ENCODE measurements at regions not wholly inside any gene's neighbourhood (a gene's known extent, or its start where the extent isn't known, plus 50 kb on each side); places are given as distances from the start of the nearest gene placed in this dataset.

- H3K9me3 Mint-ChIP-seq (ENCODE audit: insufficient read depth): no peaks in the 10 kb centered on the region
- peaks cover 13% of the 10 kb centered on the region for H3K27me3 Mint-ChIP-seq
- no peak overlapping the region for H3K27ac ChIP-seq (ENCODE audit: low read length in 2 of 2)
- no peak overlapping the region for H3K4me3 ChIP-seq (ENCODE audit: control extremely low read depth in 1 of 5, extremely low read depth in 1 of 5, insufficient read depth in 1 of 5, low read depth in 2 of 5, low read length in 4 of 5)
- DNase-seq (no peak), ATAC-seq (ENCODE audit: low read depth) (no peak)
- CTCF ChIA-PET: no interaction called here
- no peak overlapping the region for H2AFZ ChIP-seq (ENCODE audit: insufficient read depth, low read depth, low read length, poor library complexity, severe bottlenecking)
- no peaks in the 10 kb centered on the region for H4K20me1 ChIP-seq (ENCODE audit: control insufficient read depth, insufficient read depth, low read length, poor library complexity, severe bottlenecking)
- intact Hi-C loops (cut with micrococcal nuclease): no loop called here
- H3K9ac ChIP-seq (ENCODE audit: low read length): no peak overlapping the region
- no peak overlapping the region for H3K4me3 Mint-ChIP-seq
- 100% methylated on average over 1 of the region's 3 CpGs for WGBS (ENCODE audit: insufficient coverage)
- TF ChIP-seq EZH2 (IDR thresholded peaks at IDR 0.05; ENCODE audit: borderline replicate concordance, insufficient read depth, low read depth, low read length, poor library complexity, severe bottlenecking) (no peak), CTCF (IDR thresholded peaks at IDR 0.05) (no peak)
- no peaks in the 10 kb centered on the region for H3K9me3 ChIP-seq (ENCODE audit: control extremely low read depth in 1 of 3, control insufficient read depth in 2 of 3, insufficient read depth in 1 of 3, low read length in 2 of 3)
- peaks cover 0 to 3% (median 0%) of the 10 kb centered on the region in 4 experiments for H3K27me3 ChIP-seq (replicated peaks in 1 of 4; ENCODE audit: control extremely low read depth in 1 of 4, control insufficient read depth in 3 of 4, insufficient read depth in 4 of 4, low read length in 3 of 4)
- H3K79me2 ChIP-seq (ENCODE audit: control insufficient read depth, insufficient read depth, low read length): no peaks in the 10 kb centered on the region
- no peaks in the 10 kb centered on the region for H3K36me3 ChIP-seq (replicated peaks in 1 of 2; ENCODE audit: control extremely low read depth in 1 of 2, control insufficient read depth in 1 of 2, extremely low read depth in 1 of 2, insufficient read depth in 2 of 2, low read length in 1 of 2)
- POLR2A ChIA-PET: no interaction called here
- no peak overlapping the region for H3K4me2 ChIP-seq (replicated peaks; ENCODE audit: low read depth, low read length, poor library complexity, severe bottlenecking)
- no peaks in the 10 kb centered on the region for H3K4me1 Mint-ChIP-seq
- H3K4me1 ChIP-seq (ENCODE audit: control insufficient read depth in 2 of 2, insufficient read depth in 2 of 2, low read length in 2 of 2): no peaks in the 10 kb centered on the region
- no peak overlapping the region for H3K27ac Mint-ChIP-seq
Measured at GRCh38 chr4:10312568-10312967, 144.7 kb downstream of the ZNF518B start.

- Histone ChIP-seq H3K9me3 (ENCODE audit: control extremely low read depth in 1 of 3, control insufficient read depth in 2 of 3, insufficient read depth in 1 of 3, low read length in 2 of 3) (no peaks in the 10 kb centered on the region), H3K4me3 (ENCODE audit: control extremely low read depth in 1 of 5, extremely low read depth in 1 of 5, insufficient read depth in 1 of 5, low read depth in 2 of 5, low read length in 4 of 5) (no peak overlapping the region), H3K27ac (ENCODE audit: low read length in 2 of 2) (no peak overlapping the region), H3K4me1 (ENCODE audit: control insufficient read depth in 2 of 2, insufficient read depth in 2 of 2, low read length in 2 of 2) (no peaks in the 10 kb centered on the region), H3K27me3 (replicated peaks in 1 of 4; ENCODE audit: control extremely low read depth in 1 of 4, control insufficient read depth in 3 of 4, insufficient read depth in 4 of 4, low read length in 3 of 4) (peaks cover 0 to 5% (median 0%) of the 10 kb centered on the region in 4 experiments), H4K20me1 (ENCODE audit: control insufficient read depth, insufficient read depth, low read length, poor library complexity, severe bottlenecking) (no peaks in the 10 kb centered on the region), H3K36me3 (replicated peaks in 1 of 2; ENCODE audit: control extremely low read depth in 1 of 2, control insufficient read depth in 1 of 2, extremely low read depth in 1 of 2, insufficient read depth in 2 of 2, low read length in 1 of 2) (no peaks in the 10 kb centered on the region), H3K4me2 (replicated peaks; ENCODE audit: low read depth, low read length, poor library complexity, severe bottlenecking) (no peak overlapping the region), H2AFZ (ENCODE audit: insufficient read depth, low read depth, low read length, poor library complexity, severe bottlenecking) (no peak overlapping the region), H3K79me2 (ENCODE audit: control insufficient read depth, insufficient read depth, low read length) (no peaks in the 10 kb centered on the region), H3K9ac (ENCODE audit: low read length) (no peak overlapping the region)
- no peak for ATAC-seq (ENCODE audit: low read depth)
- POLR2A ChIA-PET: no interaction called here
- no peak for DNase-seq
- intact Hi-C loops (cut with micrococcal nuclease): no loop called here
- Mint-ChIP-seq H3K27me3 (peaks cover 13% of the 10 kb centered on the region), H3K9me3 (ENCODE audit: insufficient read depth) (no peaks in the 10 kb centered on the region), H3K27ac (no peak overlapping the region), H3K4me1 (no peaks in the 10 kb centered on the region), H3K4me3 (no peak overlapping the region)
- no CpG with 5 or more reads among the region's 4 CpGs for WGBS (ENCODE audit: insufficient coverage)
- TF ChIP-seq EZH2 (IDR thresholded peaks at IDR 0.05; ENCODE audit: borderline replicate concordance, insufficient read depth, low read depth, low read length, poor library complexity, severe bottlenecking): no peak
- TF ChIP-seq CTCF (IDR thresholded peaks at IDR 0.05): no peak
- CTCF ChIA-PET: no interaction called here
Measured at GRCh38 chr4:10311939-10312338, 145.3 kb downstream of the ZNF518B start.

All from B cell (primary cell).